RWPE2 (cell line): ENCODE measurements at regions not wholly inside any gene's neighbourhood (a gene's known extent, or its start where the extent isn't known, plus 50 kb on each side); places are given as distances from the start of the nearest gene placed in this dataset.
"Not testable (repeated sequence)": the region's sequence is repeated elsewhere in the genome, so short reads cannot be mapped to it uniquely, and the experiment has no call there.

ENCODE experiments used
- ATAC-seq: fragments of 200-7000 bp; cut with Tn5 transposase; 3 replicates; pipeline ENCODE4 v1.9.1; 2021; ENCODE audit warnings: low read depth
- DNase-seq: peaks from one replicate; pipeline ENCODE4 v3.0.0-alpha.2; 2020; ENCODE audit warnings: low spot score
- H3K27ac ChIP-seq: fragments of 450-650 bp; 2 replicates; pipeline ENCODE4 v1.5.1; 2017; ENCODE audit warnings: mild to moderate bottlenecking; ENCODE audit not compliant: poor library complexity, severe bottlenecking
- H3K27me3 ChIP-seq: fragments of 250-450 bp; sonication (Bioruptor Pico); 2 replicates; pipeline ENCODE4 v1.5.1; 2021; ENCODE audit warnings: mild to moderate bottlenecking, moderate library complexity; ENCODE audit not compliant: insufficient read depth, poor library complexity, severe bottlenecking
- H3K36me3 ChIP-seq: fragments of 250-450 bp; sonication (Bioruptor Pico); 2 replicates; pipeline ENCODE4 v1.5.1; 2020; ENCODE audit warnings: low read depth, mild to moderate bottlenecking, moderate library complexity
- H3K4me1 ChIP-seq: fragments of 250-450 bp; sonication (Bioruptor Pico); 2 replicates; pipeline ENCODE4 v1.5.1; 2021; ENCODE audit warnings: mild to moderate bottlenecking, moderate library complexity; ENCODE audit not compliant: insufficient read depth, poor library complexity, severe bottlenecking
- H3K4me3 ChIP-seq: fragments of 250-450 bp; sonication (Bioruptor Pico); 2 replicates; pipeline ENCODE4 v1.5.1; 2021; ENCODE audit warnings: mild to moderate bottlenecking, moderate library complexity; ENCODE audit not compliant: severe bottlenecking
- H3K9me3 ChIP-seq: fragments of 250-450 bp; sonication (Bioruptor Pico); 2 replicates; pipeline ENCODE4 v1.5.1; 2021; ENCODE audit warnings: mild to moderate bottlenecking, moderate library complexity; ENCODE audit not compliant: severe bottlenecking
- TF ChIP-seq, protein P1 (sequence below): fragments of 450-650 bp; IDR thresholded peaks from one replicate; pipeline ENCODE4 v1.5.1; 2017; ENCODE audit warnings: mild to moderate bottlenecking, moderate library complexity; ENCODE audit not compliant: poor library complexity, severe bottlenecking

DNA sequence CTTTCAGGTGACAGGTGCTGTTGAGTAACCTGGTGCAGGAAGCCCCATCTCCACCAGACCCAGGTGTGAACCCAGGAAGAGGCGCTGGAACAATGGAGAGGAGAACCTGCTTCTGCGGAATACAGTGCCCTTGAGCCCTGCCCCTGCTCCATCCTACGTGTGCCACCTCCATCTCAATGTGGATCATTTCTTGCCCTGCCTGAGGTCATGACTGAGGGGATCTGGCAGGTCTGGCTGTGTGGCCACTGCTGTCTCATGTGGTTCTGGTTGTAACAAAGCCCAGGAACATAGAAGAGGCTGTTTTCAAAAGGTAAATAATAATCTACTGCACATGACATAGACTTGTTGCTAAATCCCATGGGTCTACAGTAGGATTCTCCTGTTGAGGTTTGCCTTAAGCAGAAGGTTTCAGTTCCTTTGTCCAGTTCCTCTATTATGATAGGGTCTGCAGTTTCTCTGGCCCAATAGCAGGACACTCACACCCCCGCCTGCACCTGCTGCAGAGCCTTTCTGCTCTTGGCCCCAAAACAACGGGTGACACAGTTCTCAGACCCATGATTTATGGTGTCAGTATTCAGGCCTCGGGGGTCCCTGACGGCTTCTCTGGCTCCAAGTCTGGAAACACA is 113.5 kb upstream of the IGLL5 start:
- peaks cover 7% of the 10 kb centered on the region for H3K27me3 ChIP-seq
- TF ChIP-seq, protein P1, sequence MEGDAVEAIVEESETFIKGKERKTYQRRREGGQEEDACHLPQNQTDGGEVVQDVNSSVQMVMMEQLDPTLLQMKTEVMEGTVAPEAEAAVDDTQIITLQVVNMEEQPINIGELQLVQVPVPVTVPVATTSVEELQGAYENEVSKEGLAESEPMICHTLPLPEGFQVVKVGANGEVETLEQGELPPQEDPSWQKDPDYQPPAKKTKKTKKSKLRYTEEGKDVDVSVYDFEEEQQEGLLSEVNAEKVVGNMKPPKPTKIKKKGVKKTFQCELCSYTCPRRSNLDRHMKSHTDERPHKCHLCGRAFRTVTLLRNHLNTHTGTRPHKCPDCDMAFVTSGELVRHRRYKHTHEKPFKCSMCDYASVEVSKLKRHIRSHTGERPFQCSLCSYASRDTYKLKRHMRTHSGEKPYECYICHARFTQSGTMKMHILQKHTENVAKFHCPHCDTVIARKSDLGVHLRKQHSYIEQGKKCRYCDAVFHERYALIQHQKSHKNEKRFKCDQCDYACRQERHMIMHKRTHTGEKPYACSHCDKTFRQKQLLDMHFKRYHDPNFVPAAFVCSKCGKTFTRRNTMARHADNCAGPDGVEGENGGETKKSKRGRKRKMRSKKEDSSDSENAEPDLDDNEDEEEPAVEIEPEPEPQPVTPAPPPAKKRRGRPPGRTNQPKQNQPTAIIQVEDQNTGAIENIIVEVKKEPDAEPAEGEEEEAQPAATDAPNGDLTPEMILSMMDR = no peak
- ATAC-seq = no peak
- DNase-seq = no peak
- no peaks in the 10 kb centered on the region for H3K4me1 ChIP-seq
- no peaks in the 10 kb centered on the region for H3K36me3 ChIP-seq
- peaks cover 6% of the 10 kb centered on the region for H3K9me3 ChIP-seq
- no peak overlapping the region for H3K27ac ChIP-seq
- H3K4me3 ChIP-seq = no peak overlapping the region

DNA sequence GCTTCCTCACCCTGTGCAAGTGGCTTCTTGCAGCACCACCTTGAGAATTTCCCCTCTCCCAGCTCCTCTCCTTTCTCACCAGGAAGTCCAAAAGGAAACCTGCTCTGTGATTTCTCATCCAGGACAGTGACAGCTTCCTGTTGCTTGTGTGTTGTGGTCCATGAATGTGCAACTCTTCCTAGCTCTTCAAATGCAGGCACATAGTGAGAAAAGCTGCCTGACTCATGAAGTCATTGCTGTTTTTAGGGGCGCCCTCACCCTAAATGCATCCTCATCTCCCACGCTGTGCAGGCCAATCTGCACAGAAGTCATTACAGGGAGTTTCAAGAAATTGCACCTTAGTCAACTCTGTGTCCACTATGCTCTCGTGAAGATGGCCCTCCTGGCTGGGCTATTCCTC is 112.9 kb upstream of the IGLL5 start:
- H3K27ac ChIP-seq, H3K4me1 ChIP-seq, H3K9me3 ChIP-seq, DNase-seq, H3K4me3 ChIP-seq, ATAC-seq, H3K27me3 ChIP-seq, H3K36me3 ChIP-seq: not testable (repeated sequence)

DNA sequence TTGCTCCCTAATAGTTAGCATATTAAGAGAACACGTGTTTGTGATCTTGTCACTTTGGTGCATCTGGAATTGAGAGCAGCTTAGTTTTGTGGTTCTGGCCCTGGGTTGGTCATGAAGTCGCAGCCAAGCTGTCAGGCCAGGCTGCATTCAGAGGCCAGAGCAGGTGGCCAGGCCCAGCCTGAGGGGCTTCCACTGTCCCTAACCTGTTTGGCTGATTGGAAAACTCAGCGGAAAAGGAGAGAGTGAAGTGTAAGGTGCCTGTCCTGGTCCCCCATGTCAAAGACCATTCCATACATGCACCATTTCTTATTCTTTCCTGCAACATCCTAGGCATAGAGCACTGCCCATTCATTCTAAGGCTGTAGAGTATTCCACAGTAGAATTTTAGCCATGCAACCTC is 111.5 kb upstream of the IGLL5 start:
- Histone ChIP-seq H3K4me3 (no peak overlapping the region), H3K4me1 (no peaks in the 10 kb centered on the region), H3K9me3 (peaks cover 6% of the 10 kb centered on the region), H3K27me3 (peaks cover 7% of the 10 kb centered on the region), H3K27ac (no peak overlapping the region), H3K36me3 (no peaks in the 10 kb centered on the region)
- no peak for ATAC-seq
- TF ChIP-seq, protein P1 = no peak
- no peak for DNase-seq

DNA sequence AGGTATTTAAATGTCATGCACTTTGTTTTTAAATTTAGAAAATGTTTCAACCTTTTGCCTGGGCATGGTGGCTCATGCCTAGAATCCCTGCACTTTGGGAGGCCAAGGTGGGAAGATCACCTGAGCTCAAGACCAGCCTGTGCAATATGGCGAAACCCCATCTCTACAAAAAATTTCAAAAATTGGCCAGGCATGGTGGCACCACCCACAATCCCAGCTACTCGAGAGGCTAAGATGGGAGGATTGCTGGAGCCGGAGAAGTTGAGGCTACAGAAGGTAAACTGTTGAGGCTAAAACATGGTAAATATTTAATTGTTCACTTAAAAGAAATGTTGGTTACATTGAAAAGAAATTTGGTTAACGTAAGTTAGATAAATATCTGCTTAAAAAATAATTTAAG is 108.4 kb upstream of the IGLL5 start:
- DNase-seq (no peak), ATAC-seq (no peak)
- no peaks in the 10 kb centered on the region for H3K36me3 ChIP-seq
- H3K4me1 ChIP-seq = no peaks in the 10 kb centered on the region
- H3K9me3 ChIP-seq = peaks cover 11% of the 10 kb centered on the region
- TF ChIP-seq, protein P1 = no peak
- H3K4me3 ChIP-seq = no peak overlapping the region
- peaks cover 24% of the 10 kb centered on the region for H3K27me3 ChIP-seq
- no peak overlapping the region for H3K27ac ChIP-seq

DNA sequence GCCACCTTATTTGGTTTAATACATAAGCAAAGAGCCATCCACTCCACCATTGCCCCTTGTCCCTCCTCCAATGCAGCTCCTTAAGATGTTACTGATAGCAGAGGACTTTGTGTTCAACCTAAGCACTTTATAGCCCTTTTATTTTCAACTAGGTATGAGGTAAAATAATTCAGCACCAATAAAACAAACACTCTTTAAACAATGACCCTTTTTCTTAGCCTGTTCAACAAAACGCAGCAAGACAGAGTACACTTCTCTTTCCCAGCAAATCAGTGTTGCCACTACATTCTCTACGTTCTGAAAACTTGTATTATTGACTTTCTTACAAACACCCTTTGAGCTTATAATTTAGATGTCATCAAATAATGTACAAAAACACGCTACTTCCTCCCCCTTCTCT is 104.0 kb upstream of the IGLL5 start:
- Histone ChIP-seq H3K36me3 (no peaks in the 10 kb centered on the region), H3K27me3 (peaks cover 22% of the 10 kb centered on the region), H3K4me3 (no peak overlapping the region), H3K27ac (no peak overlapping the region), H3K4me1 (no peaks in the 10 kb centered on the region), H3K9me3 (peaks cover 8% of the 10 kb centered on the region)
- DNase-seq = no peak
- ATAC-seq = no peak
- TF ChIP-seq, protein P1 = no peak
